Left cardiac atrium (tissue), 4 donors: ENCODE measurements at regions not wholly inside any gene's neighbourhood (a gene's known extent, or its start where the extent isn't known, plus 50 kb on each side); places are given as distances from the start of the nearest gene placed in this dataset.
A peak's percentile ranks its signal among the peaks of the same experiment; 100 is the strongest.

Experiments
- ATAC-seq, 2 donors: fragments of 200-7000 bp; cut with Tn5 transposase; one replicate each; pipeline ENCODE4 v1.9.1; 2020; ENCODE audit warnings: mild to moderate bottlenecking in 2 of 2, moderate library complexity in 2 of 2
- DNase-seq: peaks from one replicate; pipeline ENCODE4 v3.0.0-alpha.2; 2020
- intact Hi-C, 2 donors: fragments of 100-400 bp; cut with DNase I; formaldehyde crosslinking; loops; one replicate each; pipeline versions ENCODE4 v1.14.1 to v1.15.1; 2022 to 2023
- donor health status: DM: no; HTN: yes; CAD: no.
- donor health status: DM: no; HTN: yes; CAD: no; lungs with severe emphysema.
- donor health status: DM: yes; HTN: yes; CAD: no.
- donor health status: Dilated cardiomyopathy.

- intact Hi-C loops: no loop called here
- DNase-seq: no peak
- ATAC-seq: no peak
Observed at GRCh38 chr5:34490506-34491250, 165.4 kb upstream of the RAI14 start.

DNA sequence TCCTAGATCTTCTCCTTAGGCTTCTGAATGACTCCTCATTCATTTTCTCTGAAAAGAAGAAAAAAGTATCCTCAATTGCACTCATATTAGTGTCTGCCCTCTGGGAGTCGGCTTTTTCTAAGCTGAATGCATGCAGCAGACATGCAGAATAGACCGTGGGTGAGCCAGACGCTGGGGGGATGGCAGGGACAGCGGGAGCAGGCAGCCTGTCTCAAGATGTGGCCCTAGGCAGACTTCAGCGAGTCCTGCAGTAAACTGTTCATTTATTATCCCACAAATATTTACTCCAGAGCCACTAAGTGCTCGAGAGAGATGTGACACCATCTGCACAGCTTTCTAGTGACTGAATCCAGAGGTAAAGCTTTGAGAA lies 164.9 kb upstream of the RAI14 start:
- intact Hi-C loops: no loop called here
- no peak for ATAC-seq
- no peak for DNase-seq

GRCh38 chr5:34494111-34494755 lies 161.9 kb upstream of the RAI14 start:
- DNase-seq: no peak
- intact Hi-C loops: no loop called here
- ATAC-seq: no peak

DNA sequence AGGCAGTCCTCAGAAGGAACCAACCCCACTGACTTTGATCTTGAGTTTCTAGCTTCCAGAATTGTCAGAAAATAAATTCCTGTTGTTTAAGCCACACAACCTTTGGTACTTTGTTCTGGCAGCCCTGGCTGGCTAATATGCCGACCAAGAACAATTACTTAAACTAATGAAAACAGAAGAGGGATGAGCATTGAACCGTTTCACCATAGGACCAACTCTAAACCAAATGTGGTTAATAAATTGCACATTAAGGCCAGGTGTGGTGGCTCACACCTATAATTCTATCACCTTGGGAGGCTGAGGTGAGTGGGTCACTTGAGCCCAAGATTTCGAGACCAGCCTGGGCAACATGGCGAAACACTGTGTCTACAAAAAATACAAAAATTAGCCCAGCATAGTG lies 160.9 kb upstream of the RAI14 start:
- ATAC-seq (no peak), DNase-seq (no peak)
- intact Hi-C loops: no loop called here

GRCh38 chr5:34496260-34496691 lies 159.9 kb upstream of the RAI14 start:
- peak; percentile 21 to 31 for ATAC-seq
- no peak for DNase-seq
- intact Hi-C loops: no loop called here

DNA sequence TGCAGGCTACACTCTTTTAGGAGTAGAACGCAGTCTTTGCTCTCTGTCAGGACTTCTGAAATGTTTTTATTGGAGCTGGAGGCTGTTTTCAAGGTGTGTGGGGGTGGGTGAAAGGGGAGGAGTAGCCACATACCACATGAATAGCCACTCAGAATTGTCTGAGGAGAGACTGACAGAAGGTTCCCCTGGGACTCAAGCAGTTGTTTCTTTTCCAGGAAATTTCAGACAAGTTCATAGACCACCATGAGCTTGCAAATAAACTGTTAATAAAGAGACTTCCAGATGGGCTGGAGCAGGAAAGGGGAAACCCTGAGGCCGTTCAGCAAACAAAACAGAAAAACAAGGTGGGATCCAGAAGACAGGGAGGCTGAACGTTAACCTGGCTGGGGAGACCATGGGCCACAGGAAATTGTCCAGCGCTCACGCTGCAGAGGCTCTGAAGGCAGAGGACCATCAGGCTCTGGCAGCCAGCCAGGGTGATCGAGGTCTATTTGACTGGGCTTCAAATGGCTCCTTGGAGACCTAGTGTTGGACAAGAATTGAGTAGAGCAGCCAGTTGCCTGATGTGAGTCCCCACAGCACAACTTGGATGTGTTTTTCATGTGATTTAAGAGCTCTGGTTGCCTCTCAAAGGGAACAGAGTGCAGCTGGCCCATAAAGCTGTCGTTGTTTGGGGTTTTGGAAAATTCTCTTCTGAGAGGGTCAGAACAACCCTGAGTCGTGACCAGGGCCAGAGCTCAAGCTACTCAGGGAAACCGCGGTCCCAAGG lies 159.2 kb upstream of the RAI14 start:
- ATAC-seq: peak; percentile 76 to 92
- intact Hi-C loops: no loop called here

DNA sequence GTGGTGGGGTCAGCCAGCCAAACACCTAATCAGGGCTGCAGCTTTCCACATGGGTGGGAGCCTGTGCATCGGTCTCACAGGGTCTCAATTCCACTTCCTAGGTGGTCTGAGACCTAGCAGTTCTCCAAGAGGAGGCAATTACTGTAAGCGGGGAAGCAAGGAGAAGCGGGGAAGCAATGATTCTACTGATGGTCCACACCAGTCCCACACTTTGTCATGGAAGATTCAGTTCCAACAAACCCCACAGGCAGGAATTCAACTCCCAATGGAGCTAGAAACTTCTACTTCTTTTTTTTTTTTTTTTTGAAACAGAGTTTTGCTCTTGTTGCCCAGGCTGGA lies 158.7 kb upstream of the RAI14 start:
- DNase-seq (no peak), ATAC-seq (peak in 1 of 2 donors; percentile 30)
- intact Hi-C loops: no loop called here

More for the DNA sequence above, 159.2 kb upstream of the RAI14 start:
- peak; percentile 65 for DNase-seq

DNA sequence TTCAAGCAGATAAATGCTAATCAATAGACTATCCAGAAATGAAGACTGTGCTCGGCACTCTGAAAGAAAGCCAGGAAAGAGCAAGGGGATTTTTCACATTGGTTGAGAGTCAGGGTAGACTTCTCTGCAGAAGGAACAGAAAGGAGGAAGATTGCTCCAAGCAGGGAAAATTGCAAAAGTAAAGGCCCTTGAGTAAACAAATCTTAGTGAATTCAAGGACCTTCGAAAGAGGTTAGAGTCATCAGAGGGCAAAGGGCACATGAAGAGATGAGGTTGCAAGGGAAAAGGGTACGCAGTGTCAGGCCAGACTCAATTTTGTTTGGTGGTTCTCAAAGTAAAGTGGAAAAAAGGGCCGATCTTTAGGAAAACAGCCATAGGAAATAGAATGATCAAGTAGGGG lies 157.6 kb upstream of the RAI14 start:
- ATAC-seq (no peak), DNase-seq (no peak)
- intact Hi-C loops: no loop called here

- intact Hi-C loops: no loop called here
- DNase-seq: no peak
- ATAC-seq: peak in 1 of 2 donors; percentile 54
Observed at GRCh38 chr5:34499001-34499734, 157.0 kb upstream of the RAI14 start.

DNA sequence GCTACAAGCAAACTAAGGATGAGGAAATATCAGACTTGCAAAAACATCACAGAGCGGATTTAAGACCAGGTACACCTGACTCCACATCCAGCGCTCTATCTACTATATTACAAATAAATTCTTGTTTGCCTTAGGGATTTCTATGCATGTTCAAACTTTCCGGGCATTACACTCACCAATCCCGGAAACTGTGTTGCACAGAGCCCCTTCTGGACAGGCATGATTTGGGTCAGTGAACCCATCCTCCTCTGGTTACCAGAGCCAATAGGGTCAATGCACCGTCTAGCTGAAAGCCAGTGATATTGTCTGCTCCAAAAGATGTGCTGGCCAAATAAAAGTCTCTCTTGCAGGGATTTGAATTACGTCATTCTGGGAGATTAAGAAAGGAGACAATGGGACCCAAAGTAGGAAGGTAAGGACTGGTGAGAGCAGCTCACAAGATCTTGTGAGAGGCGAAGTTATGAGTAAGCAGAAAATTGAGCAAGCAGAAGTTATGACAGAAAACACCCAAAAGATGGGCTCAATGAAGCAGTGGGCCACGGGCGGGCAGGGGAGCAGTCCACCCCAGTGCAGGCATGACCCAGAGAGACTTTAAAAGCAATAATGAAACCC lies 155.8 kb upstream of the RAI14 start:
- intact Hi-C loops: no loop called here
- no peak for ATAC-seq
- no peak for DNase-seq

GRCh38 chr5:34501016-34501415 lies 155.1 kb upstream of the RAI14 start:
- DNase-seq (no peak), ATAC-seq (no peak)
- intact Hi-C loops: no loop called here

DNA sequence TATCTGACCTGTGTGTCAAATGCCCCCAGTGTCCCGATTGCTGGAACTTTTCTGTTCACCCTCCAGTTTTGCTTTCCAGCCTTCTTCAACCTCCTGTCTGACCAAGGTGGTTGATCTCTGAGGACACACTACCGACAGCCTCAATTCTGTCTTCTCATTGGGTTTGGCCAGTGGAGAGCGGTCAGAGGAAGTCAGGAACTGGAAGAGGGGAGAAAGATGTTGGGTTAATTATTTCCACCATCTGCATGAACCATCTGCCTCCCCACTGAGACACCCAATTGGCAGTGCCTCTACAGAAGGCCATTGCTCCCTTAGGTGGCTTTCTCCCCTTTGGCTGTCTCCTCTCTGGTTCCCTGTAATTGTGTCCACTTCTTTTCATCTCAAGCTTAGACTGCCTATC lies 154.3 kb upstream of the RAI14 start:
- ATAC-seq (no peak), DNase-seq (no peak)
- intact Hi-C loops: no loop called here

GRCh38 chr5:34502581-34502980 lies 153.5 kb upstream of the RAI14 start:
- no peak for DNase-seq
- intact Hi-C loops: no loop called here
- ATAC-seq: no peak

DNA sequence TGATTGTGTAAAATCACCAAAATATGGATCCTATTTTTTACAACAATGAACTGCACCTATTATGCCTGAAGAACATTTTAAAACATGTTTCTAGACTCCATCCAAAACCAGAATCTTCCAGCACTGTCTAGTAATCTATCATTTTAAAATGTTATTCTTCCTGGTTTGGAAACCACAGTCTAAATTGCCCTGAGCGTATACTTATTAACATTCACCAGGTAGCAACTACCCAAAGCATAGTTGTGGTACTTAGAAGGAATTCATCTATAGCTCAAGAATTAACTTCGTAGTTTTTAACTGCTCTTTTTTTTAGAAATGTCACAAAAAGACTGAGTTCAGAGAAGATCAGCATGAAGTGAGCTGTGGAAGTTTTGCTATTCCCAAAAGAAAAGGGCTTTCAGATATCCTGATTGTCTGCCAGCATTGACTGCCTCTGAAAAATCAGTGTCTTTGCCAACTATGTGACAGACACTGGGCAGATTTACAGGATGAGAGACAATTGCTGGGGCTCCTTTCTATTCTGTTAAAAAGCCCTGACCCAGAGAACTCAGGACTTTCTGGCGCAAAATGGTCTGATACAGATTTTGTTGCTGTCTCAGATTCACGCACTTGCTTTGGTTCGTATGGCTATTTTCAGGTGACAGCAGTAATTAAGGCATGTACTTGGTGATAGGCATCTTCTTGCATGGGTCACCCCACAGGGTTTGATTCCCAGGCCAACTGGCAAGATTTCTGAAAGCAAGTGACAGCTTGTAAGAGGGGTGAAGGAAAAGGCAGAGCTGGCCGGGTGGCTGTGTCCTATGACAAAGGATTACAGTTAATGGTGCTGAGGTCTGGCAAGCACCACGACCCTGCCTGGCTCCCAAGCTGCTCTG lies 152.5 kb upstream of the RAI14 start:
- intact Hi-C loops: no loop called here
- peak; percentile 75 to 92 for ATAC-seq
- DNase-seq: peak; percentile 40

DNA sequence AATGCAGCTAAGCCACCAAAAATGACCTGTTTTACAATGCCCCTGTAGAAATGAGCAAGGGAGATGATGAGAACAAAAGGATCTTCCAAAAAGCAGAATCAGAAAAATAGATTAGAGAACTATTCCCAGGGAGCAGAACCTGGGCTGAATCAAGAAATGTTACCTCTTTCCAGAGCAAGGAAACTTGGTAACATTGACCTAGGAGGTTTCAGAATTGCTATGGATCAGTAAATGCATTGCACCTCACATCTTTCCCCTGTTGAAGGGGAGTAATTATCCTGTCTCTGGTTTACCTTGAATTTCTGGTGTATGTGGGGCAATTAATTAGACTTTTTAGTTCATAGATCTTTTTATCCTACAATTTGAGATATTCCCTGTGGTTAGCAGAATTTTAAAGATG lies 151.2 kb upstream of the RAI14 start:
- DNase-seq (no peak), ATAC-seq (no peak)
- intact Hi-C loops: no loop called here

- no peak for DNase-seq
- no peak for ATAC-seq
- intact Hi-C loops: no loop called here
Observed at GRCh38 chr5:34505731-34506130, 150.4 kb upstream of the RAI14 start.

GRCh38 chr5:34507933-34508332 lies 148.2 kb upstream of the RAI14 start:
- ATAC-seq: no peak
- DNase-seq: no peak
- intact Hi-C loops: no loop called here

GRCh38 chr5:34509392-34509791 lies 146.7 kb upstream of the RAI14 start:
- intact Hi-C loops: no loop called here
- no peak for ATAC-seq
- no peak for DNase-seq

- DNase-seq (no peak), ATAC-seq (no peak)
- intact Hi-C loops: no loop called here
Observed at GRCh38 chr5:34510002-34510401, 146.1 kb upstream of the RAI14 start.
